ENCODE measurements at regions not wholly inside any gene's neighbourhood (a gene's known extent, or its start where the extent isn't known, plus 50 kb on each side); places are given as distances from the start of the nearest gene placed in this dataset.

- peak; percentile 25 for DNase-seq (ENCODE audit: insufficient read length, low spot score, missing footprints)
- H3K9me3 ChIP-seq (ENCODE audit: low read depth, low read length), result no peaks in the 10 kb centered on the region
- no peak overlapping the region for H3K4me2 ChIP-seq (ENCODE audit: insufficient read depth, low read length)
- no peak overlapping the region for H3K4me3 ChIP-seq (ENCODE audit: insufficient read depth, low read length)
- H2AFZ ChIP-seq (ENCODE audit: low read length), result no peak overlapping the region
- no peak for TF ChIP-seq CTCF (IDR thresholded peaks at IDR 0.05; ENCODE audit: extremely low read depth, low read depth, low read length)
- H3K4me1 ChIP-seq (ENCODE audit: insufficient read depth, low read length), result no peaks in the 10 kb centered on the region
- no peaks in the 10 kb centered on the region for H3K36me3 ChIP-seq (ENCODE audit: insufficient read depth, low read length)
- H3K79me2 ChIP-seq (ENCODE audit: insufficient read depth, low read length), result no peaks in the 10 kb centered on the region
- no peak overlapping the region for H3K27ac ChIP-seq (ENCODE audit: low read depth, low read length)
- H4K20me1 ChIP-seq (ENCODE audit: insufficient read depth, low read length), result no peaks in the 10 kb centered on the region
- no peaks in the 10 kb centered on the region for H3K27me3 ChIP-seq (ENCODE audit: insufficient read depth, low read length)
Measured at GRCh38 chr9:103104101-103104500, 109.0 kb downstream of the CYLC2 start.

- Histone ChIP-seq H3K36me3 (ENCODE audit: insufficient read depth, low read length) (no peaks in the 10 kb centered on the region), H3K4me1 (ENCODE audit: insufficient read depth, low read length) (no peaks in the 10 kb centered on the region), H3K27me3 (ENCODE audit: insufficient read depth, low read length) (no peaks in the 10 kb centered on the region), H3K4me3 (ENCODE audit: insufficient read depth, low read length) (no peak overlapping the region), H3K79me2 (ENCODE audit: insufficient read depth, low read length) (no peaks in the 10 kb centered on the region), H3K4me2 (ENCODE audit: insufficient read depth, low read length) (no peak overlapping the region), H2AFZ (ENCODE audit: low read length) (no peak overlapping the region), H4K20me1 (ENCODE audit: insufficient read depth, low read length) (no peaks in the 10 kb centered on the region), H3K27ac (ENCODE audit: low read depth, low read length) (no peak overlapping the region), H3K9me3 (ENCODE audit: low read depth, low read length) (peaks cover 3% of the 10 kb centered on the region)
- DNase-seq (ENCODE audit: insufficient read length, low spot score, missing footprints), result no peak
- TF ChIP-seq CTCF (IDR thresholded peaks at IDR 0.05; ENCODE audit: extremely low read depth, low read depth, low read length), result no peak
Measured at GRCh38 chr9:103116246-103116645, 121.1 kb downstream of the CYLC2 start.

GRCh38 chr9:103126494-103126893, 131.4 kb downstream of the CYLC2 start:
- Histone ChIP-seq H3K27ac (ENCODE audit: low read depth, low read length) (no peak overlapping the region), H3K79me2 (ENCODE audit: insufficient read depth, low read length) (no peaks in the 10 kb centered on the region), H3K4me2 (ENCODE audit: insufficient read depth, low read length) (no peak overlapping the region), H3K36me3 (ENCODE audit: insufficient read depth, low read length) (no peaks in the 10 kb centered on the region), H2AFZ (ENCODE audit: low read length) (no peak overlapping the region), H3K9me3 (ENCODE audit: low read depth, low read length) (peaks cover 3% of the 10 kb centered on the region), H4K20me1 (ENCODE audit: insufficient read depth, low read length) (no peaks in the 10 kb centered on the region), H3K27me3 (ENCODE audit: insufficient read depth, low read length) (no peaks in the 10 kb centered on the region), H3K4me1 (ENCODE audit: insufficient read depth, low read length) (no peaks in the 10 kb centered on the region), H3K4me3 (ENCODE audit: insufficient read depth, low read length) (no peak overlapping the region)
- no peak for TF ChIP-seq CTCF (IDR thresholded peaks at IDR 0.05; ENCODE audit: extremely low read depth, low read depth, low read length)
- no peak for DNase-seq (ENCODE audit: insufficient read length, low spot score, missing footprints)

- Histone ChIP-seq H3K4me2 (ENCODE audit: insufficient read depth, low read length) (no peak overlapping the region), H4K20me1 (ENCODE audit: insufficient read depth, low read length) (no peaks in the 10 kb centered on the region), H2AFZ (ENCODE audit: low read length) (no peak overlapping the region), H3K27ac (ENCODE audit: low read depth, low read length) (no peak overlapping the region), H3K36me3 (ENCODE audit: insufficient read depth, low read length) (no peaks in the 10 kb centered on the region), H3K4me1 (ENCODE audit: insufficient read depth, low read length) (no peaks in the 10 kb centered on the region), H3K27me3 (ENCODE audit: insufficient read depth, low read length) (no peaks in the 10 kb centered on the region), H3K4me3 (ENCODE audit: insufficient read depth, low read length) (no peak overlapping the region), H3K9me3 (ENCODE audit: low read depth, low read length) (no peaks in the 10 kb centered on the region), H3K79me2 (ENCODE audit: insufficient read depth, low read length) (no peaks in the 10 kb centered on the region)
- DNase-seq (ENCODE audit: insufficient read length, low spot score, missing footprints), result no peak
- no peak for TF ChIP-seq CTCF (IDR thresholded peaks at IDR 0.05; ENCODE audit: extremely low read depth, low read depth, low read length)
Measured at GRCh38 chr9:103139891-103140290, 144.8 kb downstream of the CYLC2 start.
